ENCODE measurements at regions not wholly inside any gene's neighbourhood (a gene's known extent, or its start where the extent isn't known, plus 50 kb on each side); places are given as distances from the start of the nearest gene placed in this dataset.

DNA sequence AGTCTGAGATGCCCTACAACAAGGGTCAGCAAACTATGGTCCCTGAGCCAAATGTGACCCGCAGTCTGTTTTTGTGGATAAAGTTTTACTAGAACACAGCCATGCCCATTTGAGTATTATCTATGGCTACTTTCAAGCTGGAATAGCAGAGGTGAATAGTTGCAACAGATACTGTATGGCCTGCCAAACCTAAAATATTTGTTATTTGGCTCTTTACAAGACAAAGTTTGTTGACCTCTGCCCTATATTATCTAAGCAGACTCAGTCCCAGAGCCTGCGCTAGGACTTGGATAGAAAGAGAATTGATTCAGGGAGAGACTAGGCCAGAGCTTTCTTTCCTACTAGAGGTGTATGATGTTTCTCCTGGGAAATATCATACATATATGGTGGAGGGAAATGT, 81.7 kb upstream of the NMNAT3 start:
- Mint-ChIP-seq H3K27me3 (ENCODE audit: low read depth) (no peaks in the 10 kb centered on the region), H3K9me3 (ENCODE audit: low read depth) (no peaks in the 10 kb centered on the region), H3K4me3 (ENCODE audit: unreplicated experiment) (no peak overlapping the region), H3K4me1 (ENCODE audit: low read depth) (peaks cover 34% of the 10 kb centered on the region), H3K27ac (ENCODE audit: unreplicated experiment) (no peak overlapping the region), H3K36me3 (ENCODE audit: low read depth) (no peaks in the 10 kb centered on the region)
- TF ChIP-seq, protein P1, sequence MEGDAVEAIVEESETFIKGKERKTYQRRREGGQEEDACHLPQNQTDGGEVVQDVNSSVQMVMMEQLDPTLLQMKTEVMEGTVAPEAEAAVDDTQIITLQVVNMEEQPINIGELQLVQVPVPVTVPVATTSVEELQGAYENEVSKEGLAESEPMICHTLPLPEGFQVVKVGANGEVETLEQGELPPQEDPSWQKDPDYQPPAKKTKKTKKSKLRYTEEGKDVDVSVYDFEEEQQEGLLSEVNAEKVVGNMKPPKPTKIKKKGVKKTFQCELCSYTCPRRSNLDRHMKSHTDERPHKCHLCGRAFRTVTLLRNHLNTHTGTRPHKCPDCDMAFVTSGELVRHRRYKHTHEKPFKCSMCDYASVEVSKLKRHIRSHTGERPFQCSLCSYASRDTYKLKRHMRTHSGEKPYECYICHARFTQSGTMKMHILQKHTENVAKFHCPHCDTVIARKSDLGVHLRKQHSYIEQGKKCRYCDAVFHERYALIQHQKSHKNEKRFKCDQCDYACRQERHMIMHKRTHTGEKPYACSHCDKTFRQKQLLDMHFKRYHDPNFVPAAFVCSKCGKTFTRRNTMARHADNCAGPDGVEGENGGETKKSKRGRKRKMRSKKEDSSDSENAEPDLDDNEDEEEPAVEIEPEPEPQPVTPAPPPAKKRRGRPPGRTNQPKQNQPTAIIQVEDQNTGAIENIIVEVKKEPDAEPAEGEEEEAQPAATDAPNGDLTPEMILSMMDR (IDR thresholded peaks at IDR 0.05), result no peak
- no peak for DNase-seq (ENCODE audit: low spot score)

DNA sequence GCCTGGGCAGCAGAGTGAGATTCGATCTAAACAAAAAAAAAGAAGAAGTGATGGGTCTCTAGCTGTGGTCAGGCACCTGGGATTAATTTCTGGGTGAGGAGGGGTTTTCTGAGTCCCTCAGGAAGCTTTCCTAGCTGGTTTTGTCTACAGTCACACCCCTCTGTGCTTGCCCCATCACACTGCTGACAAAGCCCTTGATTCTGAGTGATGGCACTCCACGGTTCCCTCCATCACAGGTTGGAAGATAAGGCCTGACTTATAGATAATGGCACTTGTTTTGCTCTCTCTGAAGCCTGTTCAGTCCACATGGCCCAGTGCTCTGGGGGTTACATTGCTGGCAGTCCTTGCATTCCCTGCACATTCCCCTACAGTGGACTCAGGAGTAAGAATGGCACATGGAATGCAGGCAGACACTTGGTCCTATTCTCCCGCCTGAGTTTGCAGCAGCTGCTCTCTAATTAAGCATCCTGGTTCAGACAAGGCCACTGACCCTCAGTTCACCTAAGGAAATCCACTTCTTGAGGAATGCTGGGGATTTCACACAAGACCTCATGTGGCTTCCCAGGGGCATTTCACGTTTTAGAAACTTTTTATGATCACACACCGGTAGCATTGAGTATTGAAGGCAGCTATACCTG, 81.0 kb upstream of the NMNAT3 start:
- H3K27ac Mint-ChIP-seq (ENCODE audit: unreplicated experiment), result no peak overlapping the region
- no peaks in the 10 kb centered on the region for H3K36me3 Mint-ChIP-seq (ENCODE audit: low read depth)

DNA sequence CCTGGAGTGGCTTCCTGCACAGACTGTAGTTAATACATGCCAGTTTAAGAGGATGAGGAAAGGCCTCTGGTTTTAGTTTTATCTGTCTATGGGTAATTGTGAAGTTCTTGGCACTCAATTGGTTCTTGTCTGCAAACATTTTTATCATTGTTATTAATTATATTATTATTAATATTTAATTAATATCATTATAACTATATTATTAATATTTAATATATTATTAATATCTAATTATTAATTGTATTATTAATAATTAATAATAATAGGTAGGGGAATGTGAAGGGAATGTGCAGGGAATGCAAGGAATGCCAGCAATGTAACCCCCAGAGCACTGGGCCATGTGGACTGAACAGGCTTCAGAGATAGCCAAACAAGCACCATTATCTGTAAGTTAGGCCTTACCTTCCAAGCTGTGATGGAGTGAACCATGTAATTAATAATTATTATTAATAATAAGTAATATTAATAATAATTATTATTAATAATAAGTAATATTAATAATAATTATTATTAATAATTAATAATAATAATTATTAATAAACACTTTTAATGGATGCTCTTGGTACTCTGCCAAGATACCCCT, 79.8 kb upstream of the NMNAT3 start:
- H3K27me3 Mint-ChIP-seq (ENCODE audit: low read depth), result no peaks in the 10 kb centered on the region
- no peak overlapping the region for H3K27ac Mint-ChIP-seq (ENCODE audit: unreplicated experiment)
- no peaks in the 10 kb centered on the region for H3K36me3 Mint-ChIP-seq (ENCODE audit: low read depth)
- no peaks in the 10 kb centered on the region for H3K9me3 Mint-ChIP-seq (ENCODE audit: low read depth)
- peaks cover 21% of the 10 kb centered on the region for H3K4me1 Mint-ChIP-seq (ENCODE audit: low read depth)
- DNase-seq (ENCODE audit: low spot score), result no peak
- TF ChIP-seq, protein P1 (IDR thresholded peaks at IDR 0.05), result no peak
- H3K4me3 Mint-ChIP-seq (ENCODE audit: unreplicated experiment), result no peak overlapping the region

More for the DNA sequence above, 81.0 kb upstream of the NMNAT3 start:
- Mint-ChIP-seq H3K27me3 (ENCODE audit: low read depth) (no peaks in the 10 kb centered on the region), H3K4me1 (ENCODE audit: low read depth) (peaks cover 27% of the 10 kb centered on the region), H3K4me3 (ENCODE audit: unreplicated experiment) (no peak overlapping the region), H3K9me3 (ENCODE audit: low read depth) (no peaks in the 10 kb centered on the region)
- TF ChIP-seq, protein P1 (IDR thresholded peaks at IDR 0.05), result no peak
- no peak for DNase-seq (ENCODE audit: low spot score)

DNA sequence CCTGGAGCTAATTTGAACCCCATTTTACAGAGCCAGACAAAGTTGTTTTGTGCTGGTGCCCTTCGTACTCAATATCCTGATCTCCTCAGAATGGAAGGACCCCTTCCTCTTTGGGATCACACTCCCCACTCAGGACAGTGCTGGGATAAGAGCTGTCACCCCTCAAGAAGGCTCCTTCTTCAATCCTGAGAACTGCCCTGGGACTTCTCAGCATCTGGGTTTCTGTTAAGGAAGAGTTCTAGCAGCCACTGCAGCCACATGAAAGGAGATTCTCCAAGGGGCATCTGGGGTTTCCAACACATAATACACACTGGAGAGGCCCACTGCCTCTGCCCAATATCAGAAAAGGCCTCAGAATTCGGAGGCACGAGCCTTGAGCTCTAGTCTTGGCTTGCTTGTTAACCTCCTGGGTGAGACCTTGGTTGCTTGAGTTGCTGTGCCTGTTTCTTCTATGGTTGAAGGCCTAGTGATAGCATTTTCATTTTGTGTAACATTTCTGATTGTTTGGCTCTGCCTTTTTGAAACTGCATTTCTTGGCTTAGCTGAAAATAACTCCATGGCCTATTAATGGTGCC, 78.8 kb upstream of the NMNAT3 start:
- TF ChIP-seq, protein P1 (IDR thresholded peaks at IDR 0.05), result no peak
- no peak for DNase-seq (ENCODE audit: low spot score)
- H3K27ac Mint-ChIP-seq (ENCODE audit: unreplicated experiment), result no peak overlapping the region
- H3K4me3 Mint-ChIP-seq (ENCODE audit: unreplicated experiment), result no peak overlapping the region
- H3K36me3 Mint-ChIP-seq (ENCODE audit: low read depth), result no peaks in the 10 kb centered on the region
- peaks cover 18% of the 10 kb centered on the region for H3K4me1 Mint-ChIP-seq (ENCODE audit: low read depth)
- H3K9me3 Mint-ChIP-seq (ENCODE audit: low read depth), result no peaks in the 10 kb centered on the region
- H3K27me3 Mint-ChIP-seq (ENCODE audit: low read depth), result no peaks in the 10 kb centered on the region

DNA sequence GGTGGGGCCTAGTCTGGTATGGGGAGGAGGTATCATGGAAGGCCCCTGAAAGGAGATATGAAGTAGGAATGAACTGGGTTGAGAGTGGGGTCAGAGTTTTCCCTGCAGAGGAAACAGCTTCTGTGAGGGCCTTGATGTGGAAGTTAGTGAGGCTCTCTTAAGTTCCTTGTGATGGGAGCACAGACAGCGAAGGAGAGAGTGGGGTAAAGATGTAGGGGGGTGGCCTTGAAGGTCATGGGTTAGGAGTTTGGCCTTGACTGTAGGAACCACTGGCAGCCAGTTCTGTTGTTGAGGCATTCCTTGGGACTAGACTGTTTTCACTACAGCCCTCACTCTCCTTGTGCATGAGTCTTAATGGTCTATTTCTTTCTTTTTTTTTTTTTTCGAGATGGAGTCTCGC, 77.8 kb upstream of the NMNAT3 start:
- Mint-ChIP-seq H3K36me3 (ENCODE audit: low read depth) (peaks cover 3% of the 10 kb centered on the region), H3K27me3 (ENCODE audit: low read depth) (no peaks in the 10 kb centered on the region), H3K9me3 (ENCODE audit: low read depth) (peaks cover 5% of the 10 kb centered on the region), H3K4me3 (ENCODE audit: unreplicated experiment) (no peak overlapping the region), H3K27ac (ENCODE audit: unreplicated experiment) (no peak overlapping the region), H3K4me1 (ENCODE audit: low read depth) (peaks cover 18% of the 10 kb centered on the region)
- no peak for DNase-seq (ENCODE audit: low spot score)
- TF ChIP-seq, protein P1 (IDR thresholded peaks at IDR 0.05), result no peak
